A549 (cell line): ENCODE measurements at regions not wholly inside any gene's neighbourhood (a gene's known extent, or its start where the extent isn't known, plus 50 kb on each side); places are given as distances from the start of the nearest gene placed in this dataset.
"Not testable (repeated sequence)": the region's sequence is repeated elsewhere in the genome, so short reads cannot be mapped to it uniquely, and the experiment has no call there.

Experiments
- ATAC-seq, 2 experiments: fragments of 200-7000 bp in 1 of 2; fragments of >200 bp in 1 of 2; cut with Nextera tagmentation in 1 of 2; cut with Tn5 transposase in 1 of 2; 3 replicates each; pipeline versions ENCODE4 v1.8.0 to v1.9.1; 2018 to 2020; ENCODE audit warnings: mild to moderate bottlenecking in 1 of 2, moderate library complexity in 1 of 2
- CTCF ChIA-PET: fragments of 300-600 bp; sonication (Branson Sonifier 250); formaldehyde crosslinking; extraction: SDS; loops from one replicate; lab custom pipeline; 2021; ENCODE audit warnings: antibody characterized with exemption, inconsistent platforms; lab: Yijun Ruan, JAX
- POLR2A ChIA-PET: fragments of 350-600 bp; formaldehyde crosslinking; extraction: SDS; loops from one replicate; lab custom pipeline; 2021; ENCODE audit warnings: antibody characterized with exemption, inconsistent platforms; lab: Yijun Ruan, JAX
- DNase-seq, 2 experiments: peaks; one replicate each; pipeline versions ENCODE4 v3.0.0 to v3.0.0-alpha.2; 2011 to 2016; ENCODE audit warnings: low read depth in 1 of 2, low spot score in 1 of 2
- FAIRE-seq: peaks from 2 replicates; lab custom pipeline; 2011; peaks lifted over from hg19 to GRCh38; lab: Jason Lieb, UNC
- H3K27ac ChIP-seq, 2 experiments: fragments of >200 bp; sonication (Bioruptor Twin); formaldehyde crosslinking; 3 replicates each; pipeline ENCODE4 v1.5.1; 2016 to 2017
- H3K4me1 ChIP-seq: fragments of >200 bp; sonication (Bioruptor Twin); formaldehyde crosslinking; 3 replicates; pipeline ENCODE4 v1.6.1; 2016
- H3K4me2 ChIP-seq: fragments of >200 bp; sonication (Bioruptor Twin); formaldehyde crosslinking; 3 replicates; pipeline ENCODE4 v1.6.1; 2016
- H3K4me3 ChIP-seq: fragments of >200 bp; sonication (Bioruptor Twin); formaldehyde crosslinking; 3 replicates; pipeline ENCODE4 v1.5.1; 2016
- H3K9me3 ChIP-seq: fragments of >200 bp; sonication (Bioruptor Twin); formaldehyde crosslinking; 3 replicates; pipeline ENCODE4 v1.6.1; 2016
- ATOH8 ChIP-seq: fragments of 250-450 bp; sonication (Bioruptor Pico); IDR thresholded peaks from 2 replicates; pipeline ENCODE4 v1.5.0; 2020; ENCODE audit warnings: low read depth, mild to moderate bottlenecking, moderate library complexity
- BHLHE40 ChIP-seq: IDR thresholded peaks from 2 replicates; pipeline ENCODE4 v1.6.1; 2012; ENCODE audit warnings: low read depth, low read length, inconsistent platforms
- CBX8 ChIP-seq: fragments of 200-600 bp; sonication (generic); IDR thresholded peaks from 2 replicates; pipeline ENCODE4 v1.6.1; 2016
- EHMT2 ChIP-seq: fragments of 200-600 bp; sonication (generic); IDR thresholded peaks from 2 replicates; pipeline ENCODE4 v1.6.1; 2016; ENCODE audit warnings: antibody characterized with exemption, low read depth, mild to moderate bottlenecking, moderate library complexity
- FOSL2 ChIP-seq, 2 experiments: fragments of 450-650 bp in 1 of 2; fragments of >200 bp in 1 of 2; sonication (Bioruptor Twin) in 1 of 2; formaldehyde crosslinking; IDR thresholded peaks; 2 replicates each; pipeline versions ENCODE4 v1.5.0 to v1.6.1; 2016 to 2020; ENCODE audit warnings: mild to moderate bottlenecking in 1 of 2, moderate library complexity in 1 of 2
- KDM5A ChIP-seq: fragments of 200-600 bp; sonication (generic); IDR thresholded peaks from 2 replicates; pipeline ENCODE4 v1.6.1; 2016; ENCODE audit warnings: antibody characterized with exemption, mild to moderate bottlenecking
- MYC ChIP-seq: IDR thresholded peaks from 2 replicates; pipeline ENCODE4 v1.6.1; 2012; ENCODE audit warnings: mild to moderate bottlenecking, inconsistent platforms, low read length, improper control_type of control experiment, borderline replicate concordance
- NFE2L2 ChIP-seq: fragments of 150-350 bp; conservative IDR thresholded peaks from 2 replicates; pipeline ENCODE4 v1.6.1; 2014; ENCODE audit warnings: low read length
- NPAS2 ChIP-seq: fragments of 250-450 bp; sonication (Bioruptor Pico); IDR thresholded peaks from 2 replicates; pipeline ENCODE4 v1.8.0; 2022; ENCODE audit warnings: mild to moderate bottlenecking, moderate library complexity, borderline replicate concordance
- POLR2AphosphoS2 ChIP-seq: conservative IDR thresholded peaks from 2 replicates; pipeline ENCODE4 v1.6.1; 2012; ENCODE audit warnings: low read length, improper control_type of control experiment, inconsistent platforms
- RNF2 ChIP-seq: fragments of 200-600 bp; sonication (generic); IDR thresholded peaks from 2 replicates; pipeline ENCODE4 v1.6.1; 2016; ENCODE audit warnings: low read depth, mild to moderate bottlenecking, antibody characterized with exemption, moderate library complexity, borderline replicate concordance
- TFCP2L1 ChIP-seq: fragments of 250-450 bp; sonication (Bioruptor Pico); IDR thresholded peaks from 2 replicates; pipeline ENCODE4 v1.5.0; 2021; ENCODE audit warnings: mild to moderate bottlenecking
- TP53 ChIP-seq: fragments of 250-450 bp; sonication (Bioruptor Pico); IDR thresholded peaks from 2 replicates; pipeline ENCODE4 v1.5.0; 2021; ENCODE audit warnings: mild to moderate bottlenecking, moderate library complexity
- WGBS: methylation state at CpG from one replicate; pipeline ENCODE4 v1.1.6; 2017; ENCODE audit errors: missing lambda C conversion rate; 5-methylcytosine and 5-hydroxymethylcytosine counted together
- TF ChIP-seq, protein P1 (sequence below): fragments of >200 bp; sonication (Bioruptor Twin); formaldehyde crosslinking; IDR thresholded peaks from 3 replicates; pipeline ENCODE4 v1.5.1; 2016
- TF ChIP-seq, protein P2 (sequence below): IDR thresholded peaks from 2 replicates; pipeline ENCODE4 v1.6.1; 2012

DNA sequence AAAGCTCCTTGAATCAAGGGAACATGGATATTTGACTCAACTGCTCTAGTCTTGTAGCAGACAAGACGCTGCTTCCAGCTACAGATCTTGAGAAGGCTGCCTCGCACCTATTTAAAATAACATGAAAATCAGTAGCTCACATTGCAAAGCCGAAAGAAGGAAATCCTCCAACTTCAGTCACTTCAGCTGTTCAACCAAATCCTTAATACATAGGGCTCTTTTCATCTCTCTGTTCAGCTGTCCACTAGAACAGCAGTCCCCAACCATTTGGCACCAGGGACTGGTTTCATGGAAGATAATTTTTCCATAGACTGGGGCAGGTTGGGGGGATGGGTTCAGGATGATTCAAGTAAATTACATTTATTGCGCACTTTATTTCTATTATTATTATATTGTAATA is 1116.0 kb upstream of the TMEM132C start:
- ChIA-PET POLR2A (no interaction called here), CTCF (interaction anchor here (0.7 kb wide), 1 partner anchor 231 kb away, joined by 4 read pairs; no protein-coding TSS in a partner anchor)
- WGBS = 83% methylated on average over 4 of the region's 4 CpGs

DNA sequence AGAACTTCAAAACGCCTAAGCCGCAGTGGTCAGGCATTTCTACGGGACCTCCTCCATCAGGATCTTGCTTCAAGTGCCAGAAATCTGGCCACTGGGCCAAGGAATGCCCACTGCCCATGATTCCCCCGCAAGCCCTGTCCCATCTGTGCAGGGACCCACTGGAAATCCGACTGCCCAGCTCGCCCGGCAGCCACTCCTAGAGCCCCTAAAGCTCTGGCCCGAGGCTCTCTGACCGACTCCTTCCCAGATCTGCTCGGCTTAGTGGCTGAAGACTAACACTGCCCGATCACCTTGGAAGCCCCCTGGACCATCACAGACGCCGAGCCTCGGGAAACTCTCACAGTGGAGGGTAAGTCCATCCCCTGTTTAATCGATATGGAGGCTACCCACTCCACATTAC is 1113.0 kb upstream of the TMEM132C start:
- no peak for DNase-seq

More for the DNA sequence above, 1116.0 kb upstream of the TMEM132C start:
- TF ChIP-seq, protein P1, sequence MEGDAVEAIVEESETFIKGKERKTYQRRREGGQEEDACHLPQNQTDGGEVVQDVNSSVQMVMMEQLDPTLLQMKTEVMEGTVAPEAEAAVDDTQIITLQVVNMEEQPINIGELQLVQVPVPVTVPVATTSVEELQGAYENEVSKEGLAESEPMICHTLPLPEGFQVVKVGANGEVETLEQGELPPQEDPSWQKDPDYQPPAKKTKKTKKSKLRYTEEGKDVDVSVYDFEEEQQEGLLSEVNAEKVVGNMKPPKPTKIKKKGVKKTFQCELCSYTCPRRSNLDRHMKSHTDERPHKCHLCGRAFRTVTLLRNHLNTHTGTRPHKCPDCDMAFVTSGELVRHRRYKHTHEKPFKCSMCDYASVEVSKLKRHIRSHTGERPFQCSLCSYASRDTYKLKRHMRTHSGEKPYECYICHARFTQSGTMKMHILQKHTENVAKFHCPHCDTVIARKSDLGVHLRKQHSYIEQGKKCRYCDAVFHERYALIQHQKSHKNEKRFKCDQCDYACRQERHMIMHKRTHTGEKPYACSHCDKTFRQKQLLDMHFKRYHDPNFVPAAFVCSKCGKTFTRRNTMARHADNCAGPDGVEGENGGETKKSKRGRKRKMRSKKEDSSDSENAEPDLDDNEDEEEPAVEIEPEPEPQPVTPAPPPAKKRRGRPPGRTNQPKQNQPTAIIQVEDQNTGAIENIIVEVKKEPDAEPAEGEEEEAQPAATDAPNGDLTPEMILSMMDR = no peak
- TF ChIP-seq EHMT2 (no peak), TP53 (CRISPR knock-in tag) (no peak), RNF2 (no peak), ATOH8 (no peak), TFCP2L1 (CRISPR knock-in tag) (no peak), BHLHE40 (no peak), NPAS2 (CRISPR knock-in tag) (no peak), POLR2AphosphoS2 (no peak)
- no peak for FAIRE-seq
- no peak for DNase-seq
- Histone ChIP-seq H3K4me2 (no peak overlapping the region), H3K27ac (no peak overlapping the region), H3K4me1 (no peaks in the 10 kb centered on the region), H3K4me3 (no peak overlapping the region), H3K9me3 (peaks cover 7% of the 10 kb centered on the region; the same call in 1 of the 3 replicates)
- ATAC-seq = no peak

DNA sequence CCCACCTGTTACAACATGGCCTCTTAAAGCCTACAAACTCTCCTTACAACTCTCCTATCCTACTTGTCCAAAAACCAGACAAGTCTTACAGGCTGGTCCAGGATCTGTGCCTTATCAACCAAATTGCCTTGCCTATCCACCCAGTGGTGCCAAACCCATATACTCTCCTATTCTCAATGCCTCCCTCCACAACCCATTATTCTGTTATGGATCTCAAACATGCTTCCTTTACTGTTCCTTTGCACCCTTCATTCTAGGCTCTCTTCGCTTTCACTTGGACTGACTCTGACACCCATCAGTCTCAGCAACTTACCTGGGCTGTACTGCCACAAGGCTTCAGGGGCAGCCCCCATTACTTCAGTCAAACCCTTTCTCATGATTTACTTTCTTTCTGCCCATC is 1112.1 kb upstream of the TMEM132C start:
- POLR2A ChIA-PET, FAIRE-seq, CTCF ChIA-PET, H3K9me3 ChIP-seq, H3K4me2 ChIP-seq, DNase-seq, H3K27ac ChIP-seq, H3K4me1 ChIP-seq, ATAC-seq, H3K4me3 ChIP-seq: not testable (repeated sequence)
- WGBS = 91% methylated on average over 1 of the region's 1 CpG

More for the DNA sequence above, 1113.0 kb upstream of the TMEM132C start:
- Histone ChIP-seq H3K4me1 (no peaks in the 10 kb centered on the region), H3K4me3 (no peak overlapping the region), H3K9me3 (no peaks in the 10 kb centered on the region), H3K27ac (no peak overlapping the region)
- POLR2A ChIA-PET = no interaction called here
- 74% methylated on average over 14 of the region's 15 CpGs for WGBS
- no peak for ATAC-seq
- TF ChIP-seq FOSL2 (IDR thresholded peaks at IDR 0.05) (no peak), FOSL2 (CRISPR knock-in tag; IDR thresholded peaks at IDR 0.05) (no peak), KDM5A (no peak), TFCP2L1 (CRISPR knock-in tag) (no peak), NFE2L2 (no peak), CBX8 (no peak), MYC (no peak)
- TF ChIP-seq, protein P2, sequence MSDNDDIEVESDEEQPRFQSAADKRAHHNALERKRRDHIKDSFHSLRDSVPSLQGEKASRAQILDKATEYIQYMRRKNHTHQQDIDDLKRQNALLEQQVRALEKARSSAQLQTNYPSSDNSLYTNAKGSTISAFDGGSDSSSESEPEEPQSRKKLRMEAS = no peak
- TF ChIP-seq, all 56 proteins: peak for 0
- no peak overlapping the region for H3K4me2 ChIP-seq
- no peak for FAIRE-seq
- CTCF ChIA-PET = interaction anchor here (1.2 kb wide), 1 partner anchor 46 kb away, joined by 5 read pairs; no protein-coding TSS in a partner anchor

DNA sequence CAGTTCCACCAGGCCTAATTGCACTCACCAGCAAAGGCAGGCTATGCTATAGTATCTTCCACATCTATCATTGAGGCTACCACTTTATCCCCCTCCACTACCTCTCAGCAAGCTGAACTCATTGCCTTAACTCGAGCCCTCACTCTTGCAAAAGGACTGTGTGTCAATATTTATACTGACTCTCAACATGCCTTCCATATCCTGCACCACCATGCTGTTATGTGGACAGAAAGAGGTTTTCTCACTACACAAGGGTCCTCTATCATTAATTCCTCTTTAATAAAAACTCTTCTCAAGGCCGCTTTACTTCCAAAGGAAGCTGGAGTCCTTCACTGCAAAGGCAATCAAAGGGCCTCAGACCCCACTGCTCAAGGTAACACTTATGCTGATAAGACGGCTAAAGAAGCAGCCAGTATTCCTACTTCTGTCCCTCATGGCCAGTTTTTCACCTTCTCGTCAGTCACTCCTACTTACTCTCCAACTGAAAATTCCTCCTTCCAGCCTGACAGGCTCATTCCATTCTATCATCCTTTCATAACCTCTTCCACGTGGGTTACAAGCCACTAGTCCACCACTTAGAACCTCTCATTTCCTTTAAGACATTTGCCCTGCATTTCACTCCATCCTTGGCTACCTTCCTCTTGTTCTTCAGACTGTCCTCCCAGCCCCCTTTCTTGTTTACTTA is 1110.9 kb upstream of the TMEM132C start:
- CTCF ChIA-PET, H3K9me3 ChIP-seq, H3K4me1 ChIP-seq, ATAC-seq, H3K27ac ChIP-seq, FAIRE-seq, DNase-seq, POLR2A ChIA-PET, H3K4me3 ChIP-seq, H3K4me2 ChIP-seq: not testable (repeated sequence)
- 64% methylated on average over 5 of the region's 5 CpGs for WGBS

DNA sequence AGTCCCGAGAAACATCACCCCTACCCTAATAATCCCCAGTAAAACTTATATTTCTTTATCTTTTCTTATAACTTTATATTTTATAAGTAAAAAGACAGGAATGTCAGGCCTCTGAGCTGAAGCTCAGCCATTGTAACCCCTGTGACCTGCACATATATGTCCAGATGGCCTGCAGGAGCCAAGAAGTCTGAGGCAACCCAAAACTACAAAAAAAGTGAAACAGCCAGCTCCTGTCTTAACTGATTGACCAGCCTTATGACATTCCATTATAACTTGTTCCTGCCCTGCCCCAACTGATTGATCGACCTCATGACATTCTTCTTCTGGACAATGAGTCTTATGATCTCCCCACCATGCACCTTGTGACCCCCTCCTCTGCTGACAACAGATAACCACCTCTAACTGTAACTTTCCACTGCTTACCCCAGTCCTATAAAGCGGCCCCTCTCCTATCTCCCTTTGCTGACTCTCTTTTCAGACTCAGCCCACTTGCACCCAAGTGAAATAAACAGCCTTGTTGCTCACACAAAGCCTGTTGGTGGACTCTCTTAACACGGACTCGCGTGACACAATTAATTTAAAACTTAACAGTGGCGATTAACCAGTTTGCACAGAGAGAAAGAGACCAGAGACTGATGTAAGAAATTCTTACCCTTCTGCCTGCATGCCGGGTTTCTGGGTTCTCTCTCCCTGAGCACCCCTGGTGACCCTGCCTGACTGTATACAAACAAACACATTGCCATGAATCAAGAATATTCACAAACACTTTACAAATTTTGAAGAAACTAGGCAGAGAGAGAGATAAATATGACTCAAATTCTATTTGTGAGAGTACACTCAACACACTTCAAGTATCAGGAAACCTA is 1109.2 kb upstream of the TMEM132C start:
- CTCF ChIA-PET = interaction anchor here (1.0 kb wide), 1 partner anchor 49 kb away, joined by 3 read pairs; no protein-coding TSS in a partner anchor
- DNase-seq, H3K4me2 ChIP-seq, H3K9me3 ChIP-seq, H3K4me3 ChIP-seq, H3K27ac ChIP-seq, POLR2A ChIA-PET, ATAC-seq, H3K4me1 ChIP-seq, FAIRE-seq: not testable (repeated sequence)
- WGBS = 82% methylated on average over 8 of the region's 8 CpGs
